Stomach (tissue), 8 donors: ENCODE measurements at regions not wholly inside any gene's neighbourhood (a gene's known extent, or its start where the extent isn't known, plus 50 kb on each side); places are given as distances from the start of the nearest gene placed in this dataset.

Source experiments
- DNase-seq, 2 donors: peaks; one replicate each; pipeline versions ENCODE4 v3.0.0 to v3.0.0-alpha.2; 2013 to 2019
- H3K27ac ChIP-seq, 5 donors: fragments of 200-600 bp in 4 of 5; sonication (generic) in 4 of 5; one replicate each; pipeline ENCODE4 v1.5.1; 2013 to 2019; ENCODE audit warnings: mild to moderate bottlenecking in 1 of 5, moderate library complexity in 1 of 5
- H3K27me3 ChIP-seq, 3 donors: fragments of 200-600 bp; sonication (generic); one replicate each; pipeline ENCODE4 v1.5.1; 2017 to 2019; ENCODE audit warnings: mixed run types in 1 of 3
- H3K36me3 ChIP-seq, 4 donors: fragments of 200-600 bp; sonication (generic); 1 replicate in 3 of 4; 2 replicates in 1 of 4; pipeline ENCODE4 v1.5.1; 2016 to 2019
- H3K4me1 ChIP-seq, 4 donors: fragments of 200-600 bp; sonication (generic); one replicate each; pipeline ENCODE4 v1.5.1; 2016 to 2019
- H3K4me3 ChIP-seq, 4 donors: fragments of 200-600 bp; sonication (generic) in 3 of 4; one replicate each; pipeline ENCODE4 v1.5.1; 2016 to 2019; ENCODE audit warnings: mild to moderate bottlenecking in 1 of 4
- H3K9me3 ChIP-seq, 4 donors: fragments of 200-600 bp; sonication (generic); one replicate each; pipeline ENCODE4 v1.5.1; 2016 to 2019
- CTCF ChIP-seq, 7 experiments: fragments of 450-650 bp in 4 of 7; fragments of 200-600 bp in 3 of 7; sonication (generic) in 3 of 7; IDR thresholded peaks; one replicate each; pipeline ENCODE4 v1.5.1; 2016 to 2019; ENCODE audit warnings: antibody characterized with exemption in 7 of 7, control low read depth in 2 of 7, mild to moderate bottlenecking in 1 of 7
- EP300 ChIP-seq: sonication (generic); formaldehyde crosslinking; IDR thresholded peaks from one replicate; pipeline ENCODE4 v1.6.1; 2017; ENCODE audit warnings: antibody characterized with exemption
- POLR2A ChIP-seq, 4 donors: fragments of 450-650 bp; IDR thresholded peaks; one replicate each; pipeline ENCODE4 v1.6.1; 2016; ENCODE audit warnings: antibody characterized with exemption in 4 of 4, control low read depth in 2 of 4, mild to moderate bottlenecking in 1 of 4, moderate library complexity in 1 of 4
- POLR2AphosphoS5 ChIP-seq, 3 donors: sonication (generic); formaldehyde crosslinking; IDR thresholded peaks; one replicate each; pipeline ENCODE4 v1.6.1; 2016; ENCODE audit warnings: antibody characterized with exemption in 3 of 3
- WGBS, 5 donors: extraction: QIAGEN DNeasy Blood & Tissue Kit in 3 of 5; methylation state at CpG; one replicate each; pipeline versions ENCODE4 v1.1.5 to v1.1.7; 2013 to 2018; 5-methylcytosine and 5-hydroxymethylcytosine counted together
- intact Hi-C: fragments of 100-400 bp; cut with DNase I; formaldehyde crosslinking; loops from one replicate; pipeline ENCODE4 v1.15.1; 2023; ENCODE audit warnings: low total_unique reads
- donor health status: healthy with polysubstance abuse.
- donor health status: Bipolar disorder and iron deficiency.
- donor health status: healthy.

GRCh38 chr3:103889675-103890074, 1454.9 kb downstream of the ZPLD1 start:
- Histone ChIP-seq H3K27ac (no peak overlapping the region), H3K27me3 (no peaks in the 10 kb centered on the region), H3K4me3 (no peak overlapping the region), H3K4me1 (no peaks in the 10 kb centered on the region), H3K9me3 (no peaks in the 10 kb centered on the region), H3K36me3 (no peaks in the 10 kb centered on the region)
- DNase-seq = no peak
- WGBS, 5 donors = 23 to 55% (median 30%) methylated on average over 1 of the region's 1 CpG
- intact Hi-C loops = no loop called here
- no peak for TF ChIP-seq POLR2A (IDR thresholded peaks at IDR 0.05)
- no peak for TF ChIP-seq POLR2AphosphoS5 (IDR thresholded peaks at IDR 0.05)
- TF ChIP-seq EP300 = no peak
- no peak for TF ChIP-seq CTCF (IDR thresholded peaks at IDR 0.05)

- DNase-seq = no peak
- Histone ChIP-seq H3K4me3 (no peak overlapping the region), H3K27me3 (no peaks in the 10 kb centered on the region), H3K36me3 (no peaks in the 10 kb centered on the region), H3K4me1 (no peaks in the 10 kb centered on the region), H3K27ac (no peak overlapping the region), H3K9me3 (no peaks in the 10 kb centered on the region)
- intact Hi-C loops = no loop called here
- TF ChIP-seq POLR2A (IDR thresholded peaks at IDR 0.05) (no peak), POLR2AphosphoS5 (IDR thresholded peaks at IDR 0.05) (no peak), CTCF (IDR thresholded peaks at IDR 0.05) (no peak), EP300 (no peak)
- WGBS, 5 donors = 77 to 82% (median 79%) methylated on average over 5 of the region's 5 CpGs
Observed at GRCh38 chr3:103894162-103894822, 1459.5 kb downstream of the ZPLD1 start.

GRCh38 chr3:103899328-103899727, 1464.5 kb downstream of the ZPLD1 start:
- Histone ChIP-seq H3K4me3 (no peak overlapping the region), H3K4me1 (no peaks in the 10 kb centered on the region), H3K27ac (no peak overlapping the region), H3K27me3 (no peaks in the 10 kb centered on the region), H3K9me3 (no peaks in the 10 kb centered on the region), H3K36me3 (no peaks in the 10 kb centered on the region)
- intact Hi-C loops = no loop called here
- WGBS, 5 donors = 57 to 72% (median 70%) methylated on average over 11 of the region's 11 CpGs
- TF ChIP-seq POLR2AphosphoS5 (IDR thresholded peaks at IDR 0.05) (no peak), EP300 (no peak), CTCF (IDR thresholded peaks at IDR 0.05) (no peak), POLR2A (IDR thresholded peaks at IDR 0.05) (no peak)
- DNase-seq = no peak

- WGBS, 5 donors = 68 to 84% (median 80%) methylated on average over 3 of the region's 3 CpGs
- Histone ChIP-seq H3K9me3 (no peaks in the 10 kb centered on the region), H3K4me1 (no peaks in the 10 kb centered on the region), H3K27me3 (no peaks in the 10 kb centered on the region), H3K4me3 (no peak overlapping the region), H3K27ac (no peak overlapping the region), H3K36me3 (no peaks in the 10 kb centered on the region)
- DNase-seq = no peak
- no peak for TF ChIP-seq EP300
- TF ChIP-seq POLR2AphosphoS5 (IDR thresholded peaks at IDR 0.05) = no peak
- TF ChIP-seq POLR2A (IDR thresholded peaks at IDR 0.05) = no peak
- TF ChIP-seq CTCF (IDR thresholded peaks at IDR 0.05) = no peak
- intact Hi-C loops = no loop called here
Observed at GRCh38 chr3:103904991-103905390, 1461.7 kb upstream of the ALCAM start.
